Endothelial cell of umbilical vein (primary cell): ENCODE measurements at regions not wholly inside any gene's neighbourhood (a gene's known extent, or its start where the extent isn't known, plus 50 kb on each side); places are given as distances from the start of the nearest gene placed in this dataset.

Source experiments
- BruUV-seq: library from RNA; stranded (reverse); fragments of 400-500 nt; replicated peaks from 2 replicates; lab custom pipeline; 2021; lab: Mats Ljungman, UMichigan
- CTCF ChIA-PET: fragments of 300-600, 350-600 bp; sonication (Branson Sonifier 250); formaldehyde crosslinking; loops from one replicate; lab custom pipeline; 2021; ENCODE audit warnings: antibody characterized with exemption, inconsistent platforms; lab: Charles Lee
- POLR2A ChIA-PET: fragments of 300-600, 350-600 bp; sonication (Branson Sonifier 250); formaldehyde crosslinking; loops from one replicate; lab custom pipeline; 2021; ENCODE audit warnings: antibody characterized with exemption, inconsistent platforms; lab: Charles Lee
- DNase-seq: peaks from one replicate; pipeline ENCODE4 v3.0.0-alpha.2; 2011; ENCODE audit warnings: low read depth, low spot score
- FAIRE-seq: peaks from 2 replicates; lab custom pipeline; 2011; peaks lifted over from hg19 to GRCh38; lab: Jason Lieb, UNC
- H2AFZ ChIP-seq: 2 replicates; pipeline ENCODE4 v1.6.0; 2012; ENCODE audit warnings: low read depth, low read length, control low read depth, inconsistent platforms
- H3K27ac ChIP-seq: 2 replicates; pipeline ENCODE4 v1.5.1; 2011; ENCODE audit warnings: low read depth, mild to moderate bottlenecking, control low read depth, low read length, moderate library complexity; ENCODE audit not compliant: insufficient read depth
- H3K27me3 ChIP-seq, 2 experiments: 2 replicates each; pipeline versions ENCODE4 v1.6.0 to v1.6.1; 2011; ENCODE audit warnings: low read length in 2 of 2, mixed read lengths in 1 of 2; ENCODE audit not compliant: control insufficient read depth in 2 of 2, insufficient read depth in 2 of 2
- H3K36me3 ChIP-seq, 2 experiments: 2 replicates in 1 of 2; 3 replicates in 1 of 2; pipeline ENCODE4 v1.5.1; 2011; ENCODE audit warnings: low read length in 2 of 2, mild to moderate bottlenecking in 1 of 2, moderate library complexity in 1 of 2; ENCODE audit not compliant: control insufficient read depth in 2 of 2, insufficient read depth in 2 of 2; ENCODE audit errors: extremely low read depth in 1 of 2
- H3K4me1 ChIP-seq: 3 replicates; pipeline ENCODE4 v1.5.1; 2011; ENCODE audit warnings: mild to moderate bottlenecking, low read length; ENCODE audit not compliant: control insufficient read depth, insufficient read depth; ENCODE audit errors: extremely low read depth
- H3K4me2 ChIP-seq: 2 replicates; pipeline ENCODE4 v1.6.1; 2011; ENCODE audit warnings: low read length, control low read depth, mixed read lengths; ENCODE audit not compliant: insufficient read depth
- H3K4me3 ChIP-seq, 3 experiments: fragments of 200-600 bp in 1 of 3; sonication (generic), shearing (Covaris generic) in 1 of 3; replicated peaks in 1 of 3; 2 replicates each; pipeline ENCODE4 v1.5.1; 2011 to 2016; ENCODE audit warnings: control low read depth in 3 of 3, low read length in 3 of 3, mild to moderate bottlenecking in 2 of 3, inconsistent platforms in 1 of 3, low read depth in 1 of 3, moderate library complexity in 1 of 3; ENCODE audit not compliant: insufficient read depth in 1 of 3
- H3K79me2 ChIP-seq: 2 replicates; pipeline ENCODE4 v1.6.0; 2012; ENCODE audit warnings: low read length, inconsistent platforms; ENCODE audit not compliant: control insufficient read depth, insufficient read depth
- H3K9ac ChIP-seq: replicated peaks from 2 replicates; pipeline ENCODE3; 2011; ENCODE audit warnings: low read length, control low read depth; ENCODE audit not compliant: insufficient read depth; ENCODE audit errors: extremely low read depth
- H3K9me1 ChIP-seq: replicated peaks from 3 replicates; pipeline ENCODE4 v1.6.0; 2011; ENCODE audit warnings: mild to moderate bottlenecking, low read length; ENCODE audit not compliant: control insufficient read depth, insufficient read depth; ENCODE audit errors: extremely low read depth
- H3K9me3 ChIP-seq: replicated peaks from 2 replicates; pipeline ENCODE4 v1.5.1; 2012; ENCODE audit warnings: low read length, inconsistent platforms; ENCODE audit not compliant: control insufficient read depth, insufficient read depth
- H4K20me1 ChIP-seq: replicated peaks from 2 replicates; pipeline ENCODE3; 2011; ENCODE audit warnings: mild to moderate bottlenecking, low read length; ENCODE audit not compliant: control insufficient read depth, insufficient read depth; ENCODE audit errors: extremely low read depth
- CTCF ChIP-seq, 2 donors: IDR thresholded peaks; 1 replicate in 1 of 2; 2 replicates in 1 of 2; pipeline ENCODE4 v1.5.1; 2011; ENCODE audit warnings: low read length in 2 of 2, mild to moderate bottlenecking in 2 of 2, moderate library complexity in 2 of 2, control low read depth in 1 of 2, inconsistent platforms in 1 of 2, low read depth in 1 of 2; ENCODE audit not compliant: insufficient read depth in 1 of 2; ENCODE audit errors: extremely low read depth in 1 of 2
- EZH2 ChIP-seq: IDR thresholded peaks from 2 replicates; pipeline ENCODE4 v1.6.1; 2012; ENCODE audit warnings: borderline replicate concordance, low read depth, mild to moderate bottlenecking, moderate library complexity, low read length, inconsistent platforms; ENCODE audit not compliant: severe bottlenecking
- FOS ChIP-seq: IDR thresholded peaks from 2 replicates; pipeline ENCODE4 v1.6.1; 2011; ENCODE audit warnings: mild to moderate bottlenecking, low read length, moderate library complexity, borderline replicate concordance; ENCODE audit not compliant: insufficient read depth
- GATA2 ChIP-seq: IDR thresholded peaks from 2 replicates; pipeline ENCODE4 v1.7.0; 2011; ENCODE audit warnings: low read depth, mild to moderate bottlenecking, moderate library complexity, mixed read lengths, low read length; ENCODE audit not compliant: insufficient read length, insufficient read depth
- JUN ChIP-seq: IDR thresholded peaks from 2 replicates; pipeline ENCODE4 v1.6.1; 2011; ENCODE audit warnings: borderline replicate concordance, low read depth; ENCODE audit not compliant: insufficient read length, insufficient read depth
- MAX ChIP-seq: IDR thresholded peaks from 2 replicates; pipeline ENCODE4 v1.6.1; 2011; ENCODE audit not compliant: insufficient read depth, insufficient read length
- MYC ChIP-seq: IDR thresholded peaks from one replicate; pipeline ENCODE4 v1.6.1; 2011; ENCODE audit warnings: mild to moderate bottlenecking, low read depth, low read length
- POLR2A ChIP-seq: IDR thresholded peaks from 2 replicates; pipeline ENCODE4 v1.6.1; 2012; ENCODE audit warnings: low read depth, mild to moderate bottlenecking, control low read depth, low read length
- POLR2AphosphoS5 ChIP-seq: IDR thresholded peaks from 2 replicates; pipeline ENCODE4 v1.6.1; 2012; ENCODE audit warnings: low read depth, mild to moderate bottlenecking, control low read depth, low read length, moderate library complexity; ENCODE audit not compliant: insufficient read depth
- dilution Hi-C: fragments of 300-500 bp; cut with MboI; formaldehyde crosslinking; loops from one replicate; pipeline ENCODE4 v1.15.0; 2019; ENCODE audit warnings: low sequenced_read_pairs; ENCODE audit not compliant: extremely low pct_ligation_motif_present
- intact Hi-C: fragments of 100-400 bp; cut with micrococcal nuclease; formaldehyde crosslinking; loops from one replicate; pipeline ENCODE4 v1.10.0; 2022

GRCh38 chr18:68431922-68432198, 283.0 kb downstream of the TMX3 start:
- ChIA-PET POLR2A (no interaction called here), CTCF (no interaction called here)
- no peak for TF ChIP-seq JUN
- TF ChIP-seq FOS, result no peak
- no peak for TF ChIP-seq MYC
- TF ChIP-seq MAX, result no peak
- TF ChIP-seq EZH2, result no peak
- TF ChIP-seq GATA2, result no peak
- TF ChIP-seq CTCF (IDR thresholded peaks at IDR 0.05; ENCODE audit: extremely low read depth in 1 of 2, insufficient read depth in 1 of 2, low read depth in 1 of 2, low read length in 2 of 2), result no peak
- no peak for TF ChIP-seq POLR2A
- TF ChIP-seq POLR2AphosphoS5, result no peak
- dilution Hi-C loops (no loop called here), intact Hi-C loops (no loop called here)
- Histone ChIP-seq H3K27ac (no peak overlapping the region), H3K4me2 (no peak overlapping the region), H3K4me3 (no peak overlapping the region), H2AFZ (no peak overlapping the region), H4K20me1 (no peaks in the 10 kb centered on the region), H3K9me3 (no peaks in the 10 kb centered on the region), H3K9me1 (no peaks in the 10 kb centered on the region), H3K36me3 (no peaks in the 10 kb centered on the region), H3K9ac (no peak overlapping the region), H3K27me3 (no peaks in the 10 kb centered on the region), H3K4me1 (peaks cover 6% of the 10 kb centered on the region), H3K79me2 (no peaks in the 10 kb centered on the region)
- no TSS peak for BruUV-seq
- DNase-seq, result no peak
- no peak for FAIRE-seq
